GM12892 (cell line): ENCODE measurements at regions not wholly inside any gene's neighbourhood (a gene's known extent, or its start where the extent isn't known, plus 50 kb on each side); places are given as distances from the start of the nearest gene placed in this dataset.

Source experiments
- POLR2A ChIP-seq: IDR thresholded peaks from 2 replicates; pipeline ENCODE4 v1.6.1; 2011; ENCODE audit warnings: low read depth, low read length, control low read depth
- POLR2AphosphoS5 ChIP-seq: IDR thresholded peaks from 2 replicates; pipeline ENCODE4 v1.6.1; 2011; ENCODE audit warnings: low read depth, low read length, control low read depth

DNA sequence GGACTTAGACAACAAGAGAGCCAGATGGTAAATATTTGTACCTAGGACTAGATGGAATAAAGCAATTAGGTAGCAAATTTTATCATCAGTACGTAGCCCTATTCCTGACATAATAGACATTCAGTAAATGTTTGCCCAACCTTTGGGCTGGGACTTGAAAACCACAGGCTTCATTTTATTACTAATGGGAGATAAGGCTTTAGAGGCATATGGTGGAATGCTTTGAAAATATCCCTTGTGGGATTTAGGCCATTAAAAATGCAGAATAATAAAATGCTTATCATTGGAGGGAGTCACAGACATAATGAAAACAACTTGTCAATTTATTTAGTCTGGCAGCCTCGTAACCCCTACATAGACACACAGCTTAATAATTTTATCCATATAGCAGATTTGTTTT lies 296.1 kb upstream of the SPAG17 start:
- no peak for TF ChIP-seq POLR2A
- TF ChIP-seq POLR2AphosphoS5, result no peak
